Panc1 (cell line): ENCODE measurements at regions not wholly inside any gene's neighbourhood (a gene's known extent, or its start where the extent isn't known, plus 50 kb on each side); places are given as distances from the start of the nearest gene placed in this dataset.
"Not testable (repeated sequence)": the region's sequence is repeated elsewhere in the genome, so short reads cannot be mapped to it uniquely, and the experiment has no call there.

Experiments used
- ATAC-seq: fragments of 200-7000 bp; cut with Tn5 transposase; 2 replicates; pipeline ENCODE4 v1.9.1; 2020; ENCODE audit warnings: mild to moderate bottlenecking, moderate library complexity
- BruUV-seq: library from RNA; stranded (reverse); fragments of 400-500 nt; replicated peaks from 2 replicates; lab custom pipeline; 2021; lab: Mats Ljungman, UMichigan
- CTCF ChIA-PET: fragments of 300-600 bp; sonication (Branson Sonifier 250); formaldehyde crosslinking; loops from one replicate; lab custom pipeline; 2022; ENCODE audit warnings: antibody characterized with exemption; lab: Charles Lee
- POLR2A ChIA-PET: fragments of 300-600 bp; sonication (Branson Sonifier 250); formaldehyde crosslinking; loops from one replicate; lab custom pipeline; 2022; ENCODE audit warnings: antibody characterized with exemption; lab: Charles Lee
- DNase-seq: peaks from one replicate; pipeline ENCODE4 v3.0.0-alpha.2; 2010; ENCODE audit warnings: low read depth, low spot score
- H3K27ac ChIP-seq: 2 replicates; pipeline ENCODE4 v1.5.1; 2011; ENCODE audit warnings: mild to moderate bottlenecking, low read length, inconsistent platforms
- H3K27me3 ChIP-seq: fragments of 200-500 bp; sonication (Bioruptor generic); 2 replicates; pipeline ENCODE4 v1.6.0; 2014; ENCODE audit warnings: low read length, inconsistent platforms; ENCODE audit not compliant: control insufficient read depth, insufficient read depth
- H3K36me3 ChIP-seq: fragments of 200-500 bp; sonication (Bioruptor generic); 2 replicates; pipeline ENCODE4 v1.5.1; 2014; ENCODE audit warnings: inconsistent platforms, mild to moderate bottlenecking, low read length, moderate library complexity; ENCODE audit not compliant: control insufficient read depth, insufficient read depth
- H3K4me1 ChIP-seq: 2 replicates; pipeline ENCODE4 v1.5.1; 2011; ENCODE audit warnings: inconsistent platforms, mild to moderate bottlenecking, low read length, moderate library complexity; ENCODE audit not compliant: control insufficient read depth, insufficient read depth
- H3K4me3 ChIP-seq, 2 experiments: 2 replicates each; pipeline ENCODE4 v1.5.1; 2011 to 2012; ENCODE audit warnings: low read depth in 2 of 2, low read length in 2 of 2, mild to moderate bottlenecking in 2 of 2, inconsistent platforms in 1 of 2, moderate library complexity in 1 of 2
- H3K9me3 ChIP-seq: fragments of 200-500 bp; sonication (Bioruptor generic); 2 replicates; pipeline ENCODE4 v1.5.1; 2014; ENCODE audit warnings: low read depth, mild to moderate bottlenecking, inconsistent platforms, low read length, moderate library complexity; ENCODE audit not compliant: control insufficient read depth, insufficient read depth
- POLR2AphosphoS5 ChIP-seq: IDR thresholded peaks from 2 replicates; pipeline ENCODE4 v1.6.1; 2012; ENCODE audit warnings: mild to moderate bottlenecking, low read depth, low read length, moderate library complexity
- REST ChIP-seq, 2 experiments: IDR thresholded peaks; 2 replicates each; pipeline ENCODE4 v1.6.1; 2011 to 2012; ENCODE audit warnings: low read depth in 2 of 2, control low read depth in 1 of 2, low read length in 1 of 2, mild to moderate bottlenecking in 1 of 2, moderate library complexity in 1 of 2; ENCODE audit not compliant: insufficient read depth in 1 of 2
- SIN3A ChIP-seq: IDR thresholded peaks from 2 replicates; pipeline ENCODE4 v1.6.1; 2012; ENCODE audit warnings: low read depth, mild to moderate bottlenecking, low read length, moderate library complexity, borderline replicate concordance; ENCODE audit not compliant: insufficient read depth
- TCF7L2 ChIP-seq: IDR thresholded peaks from 2 replicates; pipeline ENCODE4 v1.6.1; 2011; ENCODE audit warnings: mild to moderate bottlenecking, low read depth, low read length, inconsistent platforms
- in situ Hi-C: cut with HindIII; loops from 2 replicates; pipeline ENCODE4 v1.10.0; 2016; ENCODE audit warnings: low sequenced_read_pairs, low pct_unique_long_range_greater_than_20kb
- intact Hi-C: fragments of 100-400 bp; cut with micrococcal nuclease; formaldehyde crosslinking; loops from one replicate; pipeline ENCODE4 v1.10.0; 2022; ENCODE audit not compliant: unreplicated experiment
- TF ChIP-seq, protein P1 (sequence below): fragments of 450-650 bp; IDR thresholded peaks from 2 replicates; pipeline ENCODE4 v1.5.1; 2017; ENCODE audit warnings: mild to moderate bottlenecking

DNA sequence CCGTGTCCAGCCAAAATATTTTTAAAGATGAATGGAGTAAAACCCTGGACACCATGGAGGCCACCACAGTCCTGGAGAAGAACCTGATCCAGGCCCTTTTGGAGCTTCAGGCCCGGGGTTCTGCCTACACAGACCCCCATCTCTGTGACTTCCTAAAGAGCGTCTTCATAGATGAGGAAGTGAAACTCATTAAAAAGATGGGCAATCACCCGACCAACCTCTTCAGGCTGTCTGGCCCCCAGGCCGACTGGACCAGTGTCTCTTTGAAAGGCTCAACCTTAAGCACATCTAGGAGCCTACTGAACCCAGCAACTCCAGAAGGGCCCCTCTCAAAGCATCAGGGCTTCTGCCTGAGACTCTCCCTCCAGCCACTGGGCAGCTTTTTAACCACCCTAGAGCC lies 107.9 kb upstream of the FAM174B start:
- intact Hi-C loops (no loop called here), in situ Hi-C loops (no loop called here)
- CTCF ChIA-PET = no interaction called here
- H3K27me3 ChIP-seq = no peaks in the 10 kb centered on the region
- H3K4me3 ChIP-seq = no peak overlapping the region
- H3K27ac ChIP-seq = no peak overlapping the region
- ATAC-seq (no peak), DNase-seq (no peak)
- POLR2A ChIA-PET = no interaction called here
- no TSS peak for BruUV-seq
- TF ChIP-seq REST (IDR thresholded peaks at IDR 0.05; ENCODE audit: insufficient read depth in 1 of 2, low read depth in 2 of 2, low read length in 1 of 2) (no peak), TCF7L2 (no peak), POLR2AphosphoS5 (no peak), SIN3A (no peak)
- TF ChIP-seq, protein P1, sequence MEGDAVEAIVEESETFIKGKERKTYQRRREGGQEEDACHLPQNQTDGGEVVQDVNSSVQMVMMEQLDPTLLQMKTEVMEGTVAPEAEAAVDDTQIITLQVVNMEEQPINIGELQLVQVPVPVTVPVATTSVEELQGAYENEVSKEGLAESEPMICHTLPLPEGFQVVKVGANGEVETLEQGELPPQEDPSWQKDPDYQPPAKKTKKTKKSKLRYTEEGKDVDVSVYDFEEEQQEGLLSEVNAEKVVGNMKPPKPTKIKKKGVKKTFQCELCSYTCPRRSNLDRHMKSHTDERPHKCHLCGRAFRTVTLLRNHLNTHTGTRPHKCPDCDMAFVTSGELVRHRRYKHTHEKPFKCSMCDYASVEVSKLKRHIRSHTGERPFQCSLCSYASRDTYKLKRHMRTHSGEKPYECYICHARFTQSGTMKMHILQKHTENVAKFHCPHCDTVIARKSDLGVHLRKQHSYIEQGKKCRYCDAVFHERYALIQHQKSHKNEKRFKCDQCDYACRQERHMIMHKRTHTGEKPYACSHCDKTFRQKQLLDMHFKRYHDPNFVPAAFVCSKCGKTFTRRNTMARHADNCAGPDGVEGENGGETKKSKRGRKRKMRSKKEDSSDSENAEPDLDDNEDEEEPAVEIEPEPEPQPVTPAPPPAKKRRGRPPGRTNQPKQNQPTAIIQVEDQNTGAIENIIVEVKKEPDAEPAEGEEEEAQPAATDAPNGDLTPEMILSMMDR = no peak
- no peaks in the 10 kb centered on the region for H3K36me3 ChIP-seq
- H3K4me1 ChIP-seq = no peaks in the 10 kb centered on the region
- H3K9me3 ChIP-seq = no peaks in the 10 kb centered on the region

GRCh38 chr15:92768131-92768530 lies 112.6 kb upstream of the FAM174B start:
- H3K36me3 ChIP-seq, intact Hi-C loops, H3K9me3 ChIP-seq, H3K4me3 ChIP-seq, ATAC-seq, H3K4me1 ChIP-seq, H3K27me3 ChIP-seq, BruUV-seq, in situ Hi-C loops, H3K27ac ChIP-seq, DNase-seq, POLR2A ChIA-PET, CTCF ChIA-PET: not testable (repeated sequence)

DNA sequence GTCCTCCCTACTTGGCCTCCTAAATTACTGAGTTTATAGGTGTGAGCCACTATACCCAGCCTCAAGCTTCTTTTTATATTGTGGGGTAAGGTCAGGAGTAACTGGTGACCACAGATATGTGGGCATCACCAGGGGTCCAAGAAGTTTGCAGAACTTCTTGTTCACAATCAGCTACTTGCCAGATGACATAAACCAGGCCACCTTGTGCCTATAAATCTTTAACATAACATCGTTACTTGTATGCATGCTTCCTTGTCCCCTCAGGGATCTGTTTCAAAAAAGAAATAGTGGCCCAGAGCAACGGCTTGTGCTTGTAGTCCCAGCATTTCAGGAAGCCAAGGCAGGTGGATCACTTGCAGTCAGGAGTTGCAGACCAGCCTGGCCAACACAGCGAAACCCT lies 115.1 kb upstream of the FAM174B start:
- CTCF ChIA-PET = interaction anchor here (0.5 kb wide), 1 partner anchor 130 kb away, joined by 3 read pairs; no protein-coding TSS in a partner anchor
- POLR2A ChIA-PET = interaction anchor here (0.6 kb wide), 1 partner anchor 40 kb away, joined by 3 read pairs; no protein-coding TSS in a partner anchor

More for the DNA sequence above, 115.1 kb upstream of the FAM174B start:
- no peak overlapping the region for H3K27ac ChIP-seq
- TF ChIP-seq POLR2AphosphoS5 (no peak), SIN3A (no peak), TCF7L2 (no peak), REST (IDR thresholded peaks at IDR 0.05; ENCODE audit: insufficient read depth in 1 of 2, low read depth in 2 of 2, low read length in 1 of 2) (no peak)
- TF ChIP-seq, protein P1 = no peak
- H3K36me3 ChIP-seq = no peaks in the 10 kb centered on the region
- no peaks in the 10 kb centered on the region for H3K4me1 ChIP-seq
- H3K27me3 ChIP-seq = no peaks in the 10 kb centered on the region
- ATAC-seq (no peak), DNase-seq (no peak)
- no peak overlapping the region for H3K4me3 ChIP-seq
- H3K9me3 ChIP-seq = no peaks in the 10 kb centered on the region
- BruUV-seq = no TSS peak
- intact Hi-C loops (no loop called here), in situ Hi-C loops (no loop called here)
